AG04450 (cell line): ENCODE measurements at regions not wholly inside any gene's neighbourhood (a gene's known extent, or its start where the extent isn't known, plus 50 kb on each side); places are given as distances from the start of the nearest gene placed in this dataset.

ENCODE experiments used
- CTCF ChIA-PET: fragments of 300-600, 350-600 bp; formaldehyde crosslinking; extraction: SDS; loops from one replicate; lab custom pipeline; 2022; ENCODE audit warnings: antibody characterized with exemption, inconsistent platforms; lab: Charles Lee
- POLR2A ChIA-PET: fragments of 350-600 bp; formaldehyde crosslinking; extraction: SDS; loops from one replicate; lab custom pipeline; 2021; ENCODE audit warnings: antibody characterized with exemption, inconsistent platforms; lab: Yijun Ruan, JAX
- DNase-seq: peaks from one replicate; pipeline ENCODE4 v3.0.0-alpha.2; 2011; ENCODE audit warnings: low read depth, low spot score
- H3K27ac ChIP-seq: one replicate; pipeline ENCODE4 v1.5.1; 2012; ENCODE audit warnings: low read depth, low read length, control low read depth
- H3K27me3 ChIP-seq: one replicate; pipeline ENCODE4 v1.6.0; 2012; ENCODE audit warnings: low read length; ENCODE audit not compliant: control insufficient read depth, insufficient read depth
- H3K4me3 ChIP-seq: 2 replicates; pipeline ENCODE4 v1.5.1; 2011; ENCODE audit warnings: mild to moderate bottlenecking, low read depth, low read length, control low read depth
- H3K9me3 ChIP-seq: 2 replicates; pipeline ENCODE4 v1.5.1; 2012; ENCODE audit warnings: low read length; ENCODE audit not compliant: control insufficient read depth, insufficient read depth
- CTCF ChIP-seq: IDR thresholded peaks from 2 replicates; pipeline ENCODE4 v1.5.1; 2011; ENCODE audit warnings: low read depth, low read length, control low read depth, inconsistent platforms

GRCh38 chr14:62314871-62315270 lies 552.7 kb downstream of the SNAPC1 start:
- Histone ChIP-seq H3K27me3 (no peaks in the 10 kb centered on the region), H3K4me3 (no peak overlapping the region), H3K9me3 (no peaks in the 10 kb centered on the region), H3K27ac (no peak overlapping the region)
- no peak for TF ChIP-seq CTCF
- POLR2A ChIA-PET = no interaction called here
- CTCF ChIA-PET = no interaction called here
- DNase-seq = no peak

- Histone ChIP-seq H3K9me3 (no peaks in the 10 kb centered on the region), H3K27me3 (no peaks in the 10 kb centered on the region), H3K4me3 (no peak overlapping the region), H3K27ac (no peak overlapping the region)
- no peak for DNase-seq
- TF ChIP-seq CTCF = no peak
- CTCF ChIA-PET = no interaction called here
- POLR2A ChIA-PET = no interaction called here
These were observed 553.4 kb downstream of the SNAPC1 start for GRCh38 chr14:62315631-62316030.

GRCh38 chr14:62322216-62322615 lies 560.0 kb downstream of the SNAPC1 start:
- no peaks in the 10 kb centered on the region for H3K9me3 ChIP-seq
- H3K4me3 ChIP-seq = no peak overlapping the region
- CTCF ChIA-PET = no interaction called here
- POLR2A ChIA-PET = no interaction called here
- no peak for DNase-seq
- no peaks in the 10 kb centered on the region for H3K27me3 ChIP-seq
- no peak overlapping the region for H3K27ac ChIP-seq
- no peak for TF ChIP-seq CTCF

GRCh38 chr14:62329427-62329826 lies 567.2 kb downstream of the SNAPC1 start:
- no peak overlapping the region for H3K27ac ChIP-seq
- no peak overlapping the region for H3K4me3 ChIP-seq
- CTCF ChIA-PET = no interaction called here

GRCh38 chr14:62347562-62348011 lies 585.4 kb downstream of the SNAPC1 start:
- Histone ChIP-seq H3K27me3 (no peaks in the 10 kb centered on the region), H3K9me3 (peaks cover 2% of the 10 kb centered on the region; the same call in 1 of the 2 replicates), H3K27ac (no peak overlapping the region), H3K4me3 (no peak overlapping the region)
- CTCF ChIA-PET = no interaction called here
- DNase-seq = no peak
- POLR2A ChIA-PET = no interaction called here
- TF ChIP-seq CTCF = no peak

More at GRCh38 chr14:62329427-62329826, 567.2 kb downstream of the SNAPC1 start:
- TF ChIP-seq CTCF = no peak
- POLR2A ChIA-PET = interaction anchor here (0.7 kb wide), 1 partner anchor 797 kb away, joined by 6 read pairs; no protein-coding TSS in a partner anchor
- Histone ChIP-seq H3K27me3 (no peaks in the 10 kb centered on the region), H3K9me3 (no peaks in the 10 kb centered on the region)
- DNase-seq = peak; percentile 76
